HG02973 (cell line): ENCODE measurements at regions not wholly inside any gene's neighbourhood (a gene's known extent, or its start where the extent isn't known, plus 50 kb on each side); places are given as distances from the start of the nearest gene placed in this dataset.

ENCODE experiments used
- ATAC-seq: cut with Tn5 transposase; IDR thresholded peaks from one replicate; pipeline ENCODE4 v1.9.1; 2021; ENCODE audit warnings: moderate library complexity; ENCODE audit not compliant: unreplicated experiment

DNA sequence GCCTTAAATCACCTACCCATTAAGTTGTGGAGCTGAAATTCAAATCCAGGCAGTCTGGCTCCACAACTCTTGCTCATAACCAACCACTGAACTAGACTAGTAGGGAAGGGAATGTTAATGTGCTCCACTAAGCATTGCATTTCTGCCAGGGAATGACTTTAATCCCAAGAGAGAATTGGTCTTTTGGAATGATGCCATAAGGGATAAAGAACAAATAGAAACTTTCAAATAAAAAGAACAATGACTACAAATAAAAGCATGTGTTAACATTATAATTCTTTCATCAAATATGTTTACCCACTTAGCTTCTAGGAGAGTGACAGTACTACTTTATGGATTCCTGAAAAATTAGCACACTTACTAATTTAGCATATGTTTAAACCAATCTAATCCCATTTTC is 905.9 kb downstream of the CENPC start:
- ATAC-seq, result no peak

DNA sequence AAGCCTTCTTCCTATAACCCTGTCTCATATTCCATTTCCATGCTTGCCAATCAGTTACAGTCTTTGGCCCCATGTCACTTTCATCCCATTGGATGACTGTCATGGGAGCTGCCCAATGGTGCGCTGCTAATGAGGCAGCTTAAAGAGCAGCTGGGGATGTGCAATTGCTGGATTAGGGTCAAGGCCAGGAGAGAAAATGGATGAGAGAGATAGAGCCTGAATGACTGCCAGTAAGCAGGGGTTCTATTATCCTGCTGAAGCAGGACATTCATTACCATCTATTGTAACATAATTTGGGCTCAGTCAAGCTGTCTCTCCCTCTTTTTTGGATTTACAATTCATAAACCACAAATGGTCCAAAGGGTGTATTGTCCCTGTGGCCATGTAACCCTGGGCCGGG is 909.0 kb downstream of the CENPC start:
- ATAC-seq, result no peak

DNA sequence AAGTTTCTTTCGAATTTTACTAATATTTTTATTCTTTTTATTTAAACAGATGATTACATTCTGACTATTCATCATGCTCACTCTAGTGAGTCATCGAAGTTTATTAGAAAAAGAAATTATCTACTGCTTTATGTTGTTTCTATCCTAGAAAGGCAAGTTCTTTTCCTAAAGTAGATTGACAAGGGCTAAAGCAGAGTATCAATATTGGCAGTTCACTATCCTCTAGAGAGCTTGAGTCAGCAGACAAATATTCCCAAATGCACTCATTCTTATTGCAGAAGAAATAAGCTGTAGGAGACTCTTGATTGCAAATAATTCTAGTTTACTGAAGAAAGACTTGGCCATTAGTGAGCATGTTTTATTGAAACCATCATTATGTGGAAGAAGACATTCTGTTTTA is 911.8 kb downstream of the CENPC start:
- no peak for ATAC-seq

DNA sequence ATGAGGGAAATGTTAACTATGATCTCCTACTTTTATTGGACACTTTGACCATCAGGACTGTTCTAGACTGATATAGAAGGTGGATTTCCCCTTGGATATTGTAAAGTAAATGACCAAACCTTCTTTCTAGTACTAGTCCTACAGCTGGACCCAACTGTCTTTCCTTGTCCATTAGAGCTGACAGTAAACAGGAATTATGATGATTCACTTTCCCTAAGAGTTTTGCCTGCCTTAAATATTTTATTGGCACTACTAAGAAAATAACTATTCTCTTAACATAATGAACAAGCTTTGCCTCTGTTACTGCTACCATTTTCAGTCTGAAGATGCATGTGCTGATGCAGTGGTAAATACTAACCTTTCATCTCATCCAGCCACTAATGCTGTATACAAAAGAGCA is 915.4 kb downstream of the CENPC start:
- ATAC-seq, result no peak

DNA sequence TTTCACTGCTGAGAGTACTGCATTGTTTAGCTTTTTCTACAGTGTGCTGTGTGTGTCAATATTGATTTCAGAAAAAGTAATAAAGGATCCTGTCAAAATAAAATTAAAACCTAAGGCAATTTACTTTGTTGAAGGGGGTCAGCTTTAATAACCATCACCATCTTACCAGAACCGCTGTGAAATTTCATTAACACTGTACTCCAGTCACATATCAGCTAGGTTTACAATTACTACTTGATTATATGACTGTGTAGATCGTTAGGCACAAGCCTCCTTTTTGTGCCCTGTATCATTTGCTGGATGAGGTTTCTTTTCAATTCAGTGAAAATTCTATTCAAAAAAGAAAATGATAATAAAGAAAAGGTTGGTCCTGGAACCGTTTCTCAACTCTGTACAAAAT is 917.2 kb downstream of the CENPC start:
- no peak for ATAC-seq

DNA sequence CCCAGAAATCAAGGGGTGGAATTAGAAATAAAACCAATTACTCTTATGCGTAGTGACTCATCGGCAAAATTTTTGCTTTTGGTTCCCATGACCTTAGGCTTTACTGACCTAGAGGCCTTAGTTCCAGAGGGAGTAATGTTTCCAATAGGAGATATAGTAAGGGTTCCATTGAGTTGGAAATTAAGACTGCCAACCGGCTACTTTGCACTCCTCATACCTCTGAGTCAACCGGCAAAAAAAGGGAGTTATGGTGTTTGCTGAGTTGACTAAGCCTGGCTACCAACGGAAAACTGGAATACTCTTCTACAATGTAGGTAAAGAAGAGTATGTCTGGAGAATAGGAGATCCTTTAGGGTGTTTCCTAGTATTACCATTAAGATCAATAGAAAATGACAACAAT is 919.8 kb downstream of the CENPC start:
- no peak for ATAC-seq

DNA sequence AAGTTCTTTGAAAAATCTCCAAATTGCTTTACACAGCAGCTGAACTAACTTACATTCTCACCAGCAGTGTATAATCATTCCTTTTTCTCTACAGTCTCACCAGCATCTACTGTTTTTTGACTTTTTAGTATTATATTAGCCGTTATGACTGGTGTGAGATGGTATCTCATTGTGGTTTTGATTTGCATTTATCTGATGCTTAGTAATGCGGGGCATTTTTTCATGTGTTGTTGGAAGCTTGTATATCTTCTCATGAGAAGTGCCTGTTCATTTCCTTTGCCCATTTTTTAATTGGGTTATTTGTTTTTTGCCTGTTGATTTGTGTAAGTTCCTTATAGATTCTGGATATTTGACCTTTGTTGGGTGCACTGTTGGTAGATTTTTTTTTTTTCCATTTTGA is 931.7 kb downstream of the CENPC start:
- no peak for ATAC-seq

DNA sequence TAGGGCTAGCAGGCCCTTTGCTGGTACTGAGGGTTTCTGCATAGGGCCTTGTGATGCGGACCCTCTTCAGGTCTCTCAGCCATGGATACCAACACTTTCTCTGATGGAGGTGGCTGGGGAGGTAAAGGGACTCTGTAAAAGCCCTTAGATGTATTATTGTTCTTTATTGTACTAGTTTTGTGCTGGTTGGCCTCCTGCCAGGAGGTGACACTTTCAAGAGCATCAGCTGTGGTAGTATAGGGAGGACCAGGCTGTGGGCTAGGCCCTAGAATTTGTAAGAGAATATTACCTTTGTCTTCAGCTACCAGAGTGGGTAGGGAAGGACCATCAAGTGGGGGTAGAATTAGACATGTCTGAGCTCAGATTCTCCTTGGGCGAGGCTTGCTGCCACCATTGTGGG is 936.3 kb downstream of the CENPC start:
- no peak for ATAC-seq

DNA sequence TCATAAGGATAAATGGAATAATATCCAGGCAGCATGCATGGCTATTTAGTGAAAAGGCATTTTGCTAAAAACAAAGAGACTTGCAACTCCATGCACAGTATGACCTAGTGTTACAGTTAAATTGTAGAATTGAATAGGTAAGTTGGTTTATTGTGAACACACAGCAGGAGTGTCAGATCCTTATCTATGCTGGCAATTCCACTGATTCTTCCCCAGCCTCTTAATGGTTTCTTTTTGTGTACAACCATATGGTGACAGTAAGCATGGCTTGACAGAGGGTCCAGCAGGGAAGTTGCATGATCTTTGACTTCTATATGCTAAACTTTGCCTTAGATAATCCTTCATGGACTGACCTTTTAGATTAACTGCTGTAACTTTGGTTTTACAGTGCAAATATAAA is 936.6 kb upstream of the EPHA5 start:
- no peak for ATAC-seq

DNA sequence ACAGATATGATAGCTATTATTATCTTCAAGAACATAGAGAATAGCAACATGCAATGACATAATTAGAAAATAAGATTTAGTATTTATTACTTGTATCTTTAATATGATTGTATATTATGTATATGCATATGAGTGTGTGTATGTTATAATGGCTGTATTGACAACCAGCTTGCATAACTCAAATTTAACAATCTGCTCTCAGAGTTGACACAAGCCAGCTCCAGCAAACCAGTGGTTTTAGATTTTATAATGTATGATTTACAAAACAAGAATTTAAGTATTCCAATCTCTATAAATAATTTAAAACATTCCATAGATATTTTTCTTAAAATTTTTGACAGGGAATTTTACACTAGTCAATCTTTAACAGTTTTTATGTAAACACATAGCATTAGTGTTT is 935.9 kb upstream of the EPHA5 start:
- ATAC-seq, result no peak

DNA sequence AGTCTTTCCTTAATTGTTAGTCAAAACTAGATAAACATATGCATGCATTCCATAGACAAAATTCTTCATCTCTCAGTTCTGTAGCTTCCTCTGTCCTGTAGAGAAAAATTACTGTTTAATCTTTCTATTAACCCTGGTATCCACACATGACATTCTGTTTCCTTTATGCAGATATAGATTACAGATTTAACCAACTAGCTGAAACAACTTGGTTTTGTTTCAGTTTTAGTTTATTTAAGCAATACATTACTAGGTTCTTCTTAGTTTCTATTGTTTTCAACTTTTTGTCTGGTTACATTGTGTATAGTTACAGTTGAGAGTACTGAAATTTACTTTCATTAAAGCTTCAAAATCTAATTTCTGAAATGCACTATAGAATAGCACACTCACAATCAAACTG is 933.9 kb upstream of the EPHA5 start:
- no peak for ATAC-seq

DNA sequence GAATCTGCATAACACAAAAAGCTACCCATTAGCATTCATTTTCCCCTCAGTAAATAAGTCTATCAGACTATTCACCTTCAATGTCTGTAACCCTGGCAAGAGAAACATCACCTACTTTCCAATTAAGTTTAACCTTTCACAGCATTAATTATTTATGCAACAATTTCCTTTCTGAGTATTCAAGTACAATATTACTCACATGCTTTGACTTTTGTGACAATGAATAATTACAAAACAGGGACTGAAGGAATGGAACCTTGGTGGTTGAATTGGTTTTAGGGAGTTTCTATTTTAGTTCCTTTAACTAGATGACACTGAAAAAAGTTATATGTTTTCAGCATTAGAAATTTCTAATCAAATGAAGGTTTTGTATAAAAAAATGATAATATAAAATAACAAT is 932.3 kb upstream of the EPHA5 start:
- ATAC-seq, result no peak

DNA sequence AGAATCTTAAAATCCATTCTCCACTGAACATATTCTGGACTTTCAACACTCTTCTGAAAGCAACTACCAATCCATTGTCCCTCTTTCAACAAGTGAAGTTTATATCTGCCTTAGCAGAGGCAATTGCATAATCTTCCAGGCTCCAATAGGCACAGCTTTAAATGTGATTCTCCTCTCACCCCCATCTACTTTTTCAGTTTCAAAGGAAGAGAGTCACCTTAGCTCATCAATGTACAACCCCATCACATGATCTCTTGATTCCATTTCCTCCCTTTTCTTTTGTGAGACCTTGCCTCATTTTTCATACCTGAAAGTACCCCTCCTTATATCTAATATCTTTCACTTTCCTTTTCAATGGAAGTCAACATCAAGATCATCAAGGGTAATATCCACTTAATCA is 921.7 kb upstream of the EPHA5 start:
- ATAC-seq, result no peak

DNA sequence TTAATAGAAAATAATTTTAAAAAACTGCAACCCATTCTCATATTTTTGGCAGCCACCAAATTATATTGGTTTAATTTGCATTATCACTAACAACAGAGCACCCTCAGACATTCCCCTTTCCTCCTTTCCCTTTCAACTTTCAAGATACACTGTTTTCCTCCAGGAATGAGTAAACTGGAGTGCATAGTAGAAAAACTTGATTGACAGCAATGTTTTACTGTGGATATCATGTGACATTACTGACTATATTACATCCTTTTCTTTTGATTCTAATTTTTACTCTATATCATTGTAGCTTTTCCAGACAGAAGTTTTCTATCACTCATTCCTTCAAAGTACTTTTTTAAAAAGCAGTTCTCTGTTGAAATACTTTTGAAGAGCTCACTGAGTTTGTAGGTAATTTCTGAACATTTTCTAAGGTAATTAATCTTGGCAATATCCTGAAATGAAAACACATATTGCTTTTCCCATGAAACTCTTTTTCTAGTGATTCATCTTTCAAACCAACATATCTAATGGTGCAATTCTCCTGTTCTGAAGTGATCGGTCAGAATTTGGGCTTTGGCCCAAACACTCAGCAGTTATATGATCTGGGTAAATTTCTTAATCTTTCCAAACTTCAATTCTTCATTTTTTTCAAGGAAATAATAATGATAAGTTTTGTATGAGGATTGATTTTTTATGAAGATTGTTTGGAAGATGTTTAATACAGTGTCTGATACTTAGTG is 920.4 kb upstream of the EPHA5 start:
- ATAC-seq, result no peak

DNA sequence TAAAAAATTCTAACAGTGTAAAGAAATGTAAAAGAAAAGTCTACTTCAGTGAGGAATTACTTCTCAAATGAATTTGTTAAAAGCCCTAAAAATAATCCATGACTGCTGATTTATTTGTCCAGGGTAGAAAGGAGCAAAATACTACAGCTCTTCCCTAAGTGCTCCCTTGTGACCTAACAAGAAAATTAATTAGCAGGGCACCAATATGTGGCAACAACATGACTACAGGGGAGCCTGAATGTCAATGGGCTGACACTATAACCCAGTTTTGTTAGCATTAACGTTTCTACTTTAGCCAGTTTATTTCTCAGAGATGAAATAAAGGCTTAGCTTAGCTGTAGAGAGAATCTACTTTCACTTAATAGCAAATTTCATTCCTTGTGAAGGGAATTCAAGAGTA is 918.9 kb upstream of the EPHA5 start:
- ATAC-seq, result no peak

DNA sequence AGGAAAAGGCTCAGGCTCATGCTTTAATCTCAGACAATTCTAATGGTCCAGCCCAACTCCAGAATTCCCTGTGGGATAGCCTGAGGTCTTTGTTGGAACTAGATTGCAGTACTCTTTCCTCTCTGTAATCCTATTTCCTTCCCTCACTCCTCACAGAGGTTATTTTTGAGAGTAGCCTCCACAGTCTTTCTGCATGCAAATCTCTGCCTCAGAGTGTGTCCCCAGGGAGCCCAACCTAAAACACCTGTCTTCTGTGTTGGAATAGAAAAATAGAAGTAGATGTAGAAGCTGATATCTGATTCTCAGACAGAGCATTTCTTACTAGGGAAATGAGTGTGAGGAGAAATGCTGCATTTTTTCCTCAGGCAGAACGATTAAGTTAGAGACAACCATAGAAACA is 915.5 kb upstream of the EPHA5 start:
- ATAC-seq, result no peak

DNA sequence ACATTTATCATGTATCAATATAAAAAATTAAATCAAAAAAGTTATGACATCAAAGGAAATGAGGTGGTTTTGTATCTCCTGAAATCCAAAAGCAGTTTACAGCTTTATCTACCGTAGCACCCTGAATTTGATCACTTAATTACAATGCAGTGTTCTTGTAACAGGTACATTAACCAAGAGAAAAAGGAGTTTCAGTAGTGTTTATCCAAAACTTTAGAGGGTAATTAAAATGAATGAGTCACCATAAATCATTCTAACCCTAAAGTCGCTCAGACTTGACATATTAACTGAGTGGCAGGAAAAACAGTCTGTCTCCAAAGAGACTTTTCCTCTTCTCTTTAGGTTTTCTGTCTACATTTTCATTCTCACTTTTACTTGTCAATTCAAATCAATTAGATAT is 907.6 kb upstream of the EPHA5 start:
- no peak for ATAC-seq

DNA sequence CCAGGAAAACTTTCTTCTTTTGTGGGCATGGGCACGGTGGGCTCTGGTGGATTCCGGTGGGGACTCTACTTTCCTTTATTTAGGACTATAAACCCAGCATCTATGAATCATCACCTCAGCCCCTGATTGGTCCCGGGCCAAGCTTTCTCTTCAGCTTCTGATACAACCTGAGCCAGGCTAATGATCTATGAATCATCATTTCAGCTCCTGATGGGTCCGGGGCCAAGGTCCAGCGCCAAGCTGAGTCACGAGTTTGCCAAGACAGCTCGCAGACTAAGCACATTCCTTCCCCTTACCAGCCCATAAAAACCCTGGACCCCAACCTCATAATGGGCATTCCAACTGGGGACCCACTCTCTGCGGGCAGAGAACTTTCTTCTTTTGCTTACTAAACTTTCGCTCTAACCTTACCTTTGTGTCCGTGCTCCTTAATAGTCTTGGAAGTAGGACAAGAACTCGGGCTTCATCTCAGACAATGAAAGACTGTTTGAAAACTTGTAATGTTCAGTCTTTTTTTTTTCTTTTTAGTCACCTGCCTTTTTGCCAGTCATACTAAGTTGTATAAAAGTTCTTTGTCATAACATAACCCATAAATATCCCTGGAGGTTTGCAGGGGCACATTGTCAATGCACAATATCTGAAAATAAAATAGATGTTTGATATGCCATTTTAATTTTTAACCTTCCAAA is 904.9 kb upstream of the EPHA5 start:
- ATAC-seq, result no peak

DNA sequence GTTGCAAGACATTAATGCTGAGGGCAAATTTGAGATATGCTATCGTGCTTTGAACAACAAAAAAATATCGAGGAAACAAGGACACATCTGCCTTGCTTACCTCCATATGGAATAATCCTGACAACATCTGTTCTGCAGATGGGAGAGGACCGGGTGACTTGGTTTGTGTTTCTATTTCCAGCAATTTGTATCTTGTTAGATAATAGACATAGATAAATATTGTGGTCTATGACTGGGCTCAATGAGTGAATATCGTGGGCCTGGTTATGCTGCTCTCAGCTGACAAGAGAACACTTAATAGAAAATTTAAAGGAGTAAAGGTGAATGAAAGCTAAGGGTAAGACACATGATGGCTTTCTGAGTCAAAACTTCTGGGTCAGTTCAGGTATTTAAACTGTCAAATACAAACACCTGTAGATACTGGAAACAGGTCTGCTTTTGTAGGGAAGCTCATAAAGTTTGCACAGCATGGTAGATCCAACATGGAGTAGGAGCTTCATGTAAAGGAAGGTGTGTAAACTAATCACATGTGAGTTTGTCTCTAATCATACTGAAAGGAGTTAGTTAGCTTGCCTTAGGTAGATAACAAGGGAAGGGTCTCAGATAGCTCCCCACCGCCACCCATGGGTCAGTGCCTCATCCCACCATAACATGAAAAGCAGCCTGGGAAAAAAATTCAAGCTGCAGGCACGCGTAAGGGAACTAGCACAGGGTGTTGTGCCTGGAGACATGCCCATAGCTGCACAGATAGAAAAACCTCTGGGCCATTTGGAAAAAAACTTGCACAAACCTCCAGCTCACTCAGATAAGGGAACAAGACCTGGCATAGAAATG is 904.1 kb upstream of the EPHA5 start:
- no peak for ATAC-seq

DNA sequence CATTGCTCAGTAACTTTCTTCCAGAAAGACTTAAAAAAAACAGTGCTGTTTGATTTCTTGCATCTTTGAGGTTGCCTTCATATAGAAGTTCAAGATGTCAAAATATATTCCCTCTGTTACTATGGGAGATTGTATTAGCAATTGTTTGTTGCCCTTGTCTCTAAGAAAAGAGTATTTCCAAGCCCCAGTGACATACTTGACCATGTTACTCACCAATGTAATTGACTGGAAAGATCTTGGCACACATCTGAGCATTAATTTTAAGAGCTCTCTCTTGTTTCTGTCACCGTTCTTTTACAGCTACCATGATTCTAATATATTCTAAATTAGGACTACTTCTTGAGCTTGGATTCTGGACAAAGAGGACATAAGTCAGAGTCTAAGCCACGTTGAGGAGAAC is 902.7 kb upstream of the EPHA5 start:
- ATAC-seq, result no peak

DNA sequence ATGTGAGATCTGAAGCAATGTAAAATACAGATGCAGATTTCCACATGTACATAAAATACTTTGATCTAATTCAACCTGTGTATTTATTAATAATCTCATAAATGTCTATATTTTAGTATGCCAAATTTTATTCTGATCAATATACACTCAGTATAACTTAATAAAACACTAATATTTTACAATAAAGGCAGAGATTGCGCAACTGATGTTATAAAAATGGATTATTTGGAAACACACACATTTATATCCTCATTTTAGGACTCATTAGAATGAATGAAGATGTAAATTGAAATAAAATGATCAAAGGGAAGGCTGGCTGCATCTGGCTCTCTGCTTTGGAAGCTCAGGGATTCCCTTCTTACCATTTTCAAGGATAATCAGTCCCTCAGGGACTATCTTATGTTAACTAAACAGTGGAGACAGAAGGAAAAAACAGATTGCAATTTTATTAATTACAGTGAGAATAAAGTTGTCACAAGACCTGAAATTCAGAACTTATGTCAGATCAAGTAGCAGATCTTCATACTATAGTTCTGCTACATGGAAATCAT is 900.9 kb upstream of the EPHA5 start:
- ATAC-seq, result no peak

DNA sequence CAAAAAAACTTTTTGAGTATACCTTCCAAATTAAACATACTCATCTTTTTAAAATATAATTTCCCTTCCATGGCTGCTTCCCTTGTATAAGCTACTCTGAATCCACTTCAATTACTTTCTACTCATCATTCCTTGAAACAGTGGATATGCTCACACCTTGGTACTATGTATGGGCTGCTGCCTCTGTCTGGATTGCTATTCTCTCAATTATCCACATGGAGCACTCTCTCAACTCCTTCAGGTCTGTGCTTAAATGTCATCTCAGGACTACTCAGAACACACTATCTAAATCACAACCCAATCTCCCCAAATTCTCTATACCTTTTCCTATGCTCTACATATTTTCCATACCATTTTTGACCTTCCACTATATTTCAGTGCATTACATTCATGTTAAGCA is 898.9 kb upstream of the EPHA5 start:
- ATAC-seq, result no peak
